Common myeloid progenitor, CD34-positive (primary cell): ENCODE measurements at regions not wholly inside any gene's neighbourhood (a gene's known extent, or its start where the extent isn't known, plus 50 kb on each side); places are given as distances from the start of the nearest gene placed in this dataset.

Experiments
- CTCF ChIA-PET: fragments of 350-600 bp; sonication (Branson Sonifier 250); formaldehyde crosslinking; loops from one replicate; lab custom pipeline; 2021; ENCODE audit warnings: antibody characterized with exemption; lab: Charles Lee
- POLR2A ChIA-PET: fragments of 350-600 bp; sonication (Branson Sonifier 250); formaldehyde crosslinking; loops from one replicate; lab custom pipeline; 2021; ENCODE audit warnings: antibody characterized with exemption; lab: Charles Lee
- DNase-seq, 3 donors: peaks; one replicate each; pipeline versions ENCODE4 v3.0.0 to v3.0.0-alpha.2; 2013
- H3K27ac ChIP-seq, 2 experiments: 1 replicate in 1 of 2; 2 replicates in 1 of 2; pipeline ENCODE4 v1.7.0; 2013; ENCODE audit warnings: inconsistent platforms in 2 of 2, low read length in 2 of 2, mild to moderate bottlenecking in 2 of 2, low read depth in 1 of 2, moderate library complexity in 1 of 2; ENCODE audit not compliant: severe bottlenecking in 2 of 2, insufficient read depth in 1 of 2, poor library complexity in 1 of 2
- H3K27me3 ChIP-seq, 5 experiments: replicated peaks in 2 of 5; 1 replicate in 3 of 5; 2 replicates in 2 of 5; pipeline versions ENCODE4 v1.6.1 to v1.7.0; 2013; ENCODE audit warnings: low read length in 4 of 5, mild to moderate bottlenecking in 2 of 5, moderate library complexity in 2 of 5, inconsistent platforms in 1 of 5; ENCODE audit not compliant: insufficient read depth in 5 of 5, control insufficient read depth in 4 of 5
- H3K36me3 ChIP-seq, 4 experiments: 1 replicate in 2 of 4; 2 replicates in 2 of 4; pipeline versions ENCODE4 v1.6.1 to v1.7.0; 2013; ENCODE audit warnings: low read length in 3 of 4, control low read depth in 1 of 4, mild to moderate bottlenecking in 1 of 4; ENCODE audit not compliant: control insufficient read depth in 4 of 4, insufficient read depth in 4 of 4
- H3K4me1 ChIP-seq, 4 experiments: 1 replicate in 3 of 4; 2 replicates in 1 of 4; pipeline versions ENCODE4 v1.6.1 to v1.7.1; 2013; ENCODE audit warnings: low read length in 3 of 4, mild to moderate bottlenecking in 3 of 4, control low read depth in 1 of 4, inconsistent platforms in 1 of 4, moderate library complexity in 1 of 4; ENCODE audit not compliant: control insufficient read depth in 4 of 4, insufficient read depth in 4 of 4; ENCODE audit errors: control extremely low read depth in 1 of 4
- H3K4me3 ChIP-seq, 7 experiments: 1 replicate in 4 of 7; 2 replicates in 3 of 7; pipeline versions ENCODE4 v1.5.1 to v1.7.0; 2013; ENCODE audit warnings: mild to moderate bottlenecking in 7 of 7, low read length in 6 of 7, moderate library complexity in 6 of 7, inconsistent platforms in 2 of 7, low read depth in 2 of 7, control low read depth in 1 of 7; ENCODE audit not compliant: insufficient read depth in 4 of 7, control insufficient read depth in 1 of 7; ENCODE audit errors: extremely low read depth in 1 of 7
- H3K9me3 ChIP-seq, 5 experiments: 1 replicate in 4 of 5; 2 replicates in 1 of 5; pipeline versions ENCODE4 v1.6.1 to v1.7.1; 2013; ENCODE audit warnings: low read length in 4 of 5, mild to moderate bottlenecking in 2 of 5, inconsistent platforms in 1 of 5, low read depth in 1 of 5, moderate library complexity in 1 of 5; ENCODE audit not compliant: control insufficient read depth in 4 of 5, insufficient read depth in 2 of 5; ENCODE audit errors: control extremely low read depth in 1 of 5
- WGBS: methylation state at CpG from one replicate; pipeline ENCODE4 v1.1.5; 2013; ENCODE audit not compliant: insufficient coverage; 5-methylcytosine and 5-hydroxymethylcytosine counted together

GRCh38 chr21:17727361-17727760 is 91.8 kb downstream of the C21orf91 start:
- ChIA-PET CTCF (no interaction called here), POLR2A (no interaction called here)
- Histone ChIP-seq H3K4me1 (peaks cover 0 to 3% (median under 1%) of the 10 kb centered on the region in 4 experiments), H3K36me3 (no peaks in the 10 kb centered on the region), H3K9me3 (no peaks in the 10 kb centered on the region), H3K27ac (no peak overlapping the region), H3K27me3 (no peaks in the 10 kb centered on the region), H3K4me3 (no peak overlapping the region)
- no peak for DNase-seq
- WGBS: 74% methylated on average over 5 of the region's 6 CpGs

DNA sequence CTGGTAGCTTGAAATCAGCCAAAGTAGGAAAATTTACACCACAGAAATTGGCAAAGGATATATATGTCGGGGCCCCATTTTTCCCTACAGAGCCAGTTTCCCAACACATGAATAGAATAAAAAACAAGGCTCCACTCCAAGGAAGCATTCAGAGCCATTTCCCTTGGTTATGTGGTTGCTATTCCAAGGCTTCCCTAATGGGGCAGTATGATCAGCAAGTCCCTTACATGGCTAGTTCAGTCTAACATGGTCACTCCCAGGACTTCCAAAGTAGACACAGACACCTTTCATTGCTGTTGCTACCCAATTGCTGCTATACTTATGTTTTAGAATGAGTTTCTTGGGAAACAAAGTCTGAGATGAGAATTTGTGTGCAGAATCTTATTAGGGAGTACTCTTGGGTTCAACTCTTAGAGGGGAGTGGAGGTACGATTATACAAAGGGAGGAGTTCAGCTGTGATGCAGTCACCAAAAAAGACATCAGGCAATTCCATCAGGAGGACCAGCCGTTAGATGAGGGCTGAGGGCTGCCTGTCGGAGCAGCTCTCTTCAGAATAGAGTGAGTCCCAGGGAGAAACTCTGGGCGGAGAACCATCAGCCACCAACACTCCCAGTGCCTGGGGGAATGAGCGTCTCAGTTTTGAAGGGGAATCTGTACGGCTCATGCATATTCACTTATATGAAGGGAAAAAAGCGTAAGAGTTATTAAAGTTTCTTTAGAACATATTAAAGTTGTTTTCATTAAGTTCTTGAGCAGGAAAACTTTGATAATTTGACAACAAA is 92.9 kb downstream of the C21orf91 start:
- no peak for DNase-seq
- Histone ChIP-seq H3K36me3 (no peaks in the 10 kb centered on the region), H3K9me3 (no peaks in the 10 kb centered on the region), H3K27me3 (no peaks in the 10 kb centered on the region), H3K27ac (no peak overlapping the region), H3K4me3 (no peak overlapping the region), H3K4me1 (peaks cover 0 to 3% (median under 1%) of the 10 kb centered on the region in 4 experiments)
- ChIA-PET POLR2A (no interaction called here), CTCF (no interaction called here)
- WGBS: 91% methylated on average over 5 of the region's 8 CpGs

GRCh38 chr21:17725339-17725738 is 93.8 kb downstream of the C21orf91 start:
- ChIA-PET POLR2A (no interaction called here), CTCF (no interaction called here)
- WGBS: 89% methylated on average over 3 of the region's 3 CpGs
- Histone ChIP-seq H3K9me3 (no peaks in the 10 kb centered on the region), H3K36me3 (no peaks in the 10 kb centered on the region), H3K4me3 (no peak overlapping the region), H3K27ac (no peak overlapping the region), H3K27me3 (no peaks in the 10 kb centered on the region), H3K4me1 (no peaks in the 10 kb centered on the region)
- DNase-seq: no peak

GRCh38 chr21:17712887-17713286 is 100.2 kb upstream of the BTG3 start:
- no peaks in the 10 kb centered on the region for H3K4me1 ChIP-seq
- WGBS: no CpG with 5 or more reads among the region's 2 CpGs
- POLR2A ChIA-PET: no interaction called here
- H3K36me3 ChIP-seq: no peaks in the 10 kb centered on the region
- H3K4me3 ChIP-seq: no peak overlapping the region
- H3K9me3 ChIP-seq: peaks cover 0 to 2% (median 0%) of the 10 kb centered on the region in 5 experiments
- CTCF ChIA-PET: no interaction called here
- H3K27ac ChIP-seq: no peak overlapping the region
- no peak for DNase-seq
- no peaks in the 10 kb centered on the region for H3K27me3 ChIP-seq

DNA sequence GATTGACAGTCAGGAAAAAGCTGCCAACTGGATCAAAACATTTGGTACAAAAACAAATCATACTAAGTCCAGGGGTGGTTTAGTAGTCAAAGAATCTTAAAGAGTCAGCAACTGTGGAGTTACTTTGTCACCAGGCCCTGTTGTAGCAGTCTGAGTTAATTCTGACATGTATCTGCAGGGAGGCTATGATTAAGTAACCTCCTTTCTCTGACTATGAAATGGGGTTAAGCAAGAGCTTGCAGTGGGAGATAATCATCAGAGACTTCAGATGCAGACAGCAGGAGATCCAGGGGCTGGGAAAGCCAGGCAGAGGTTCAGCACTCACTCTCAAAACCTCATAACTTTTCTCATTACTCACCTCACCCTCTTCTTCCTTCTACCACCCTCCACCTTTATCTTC is 99.2 kb upstream of the BTG3 start:
- POLR2A ChIA-PET: no interaction called here
- Histone ChIP-seq H3K4me3 (no peak overlapping the region), H3K27me3 (no peaks in the 10 kb centered on the region), H3K9me3 (peaks cover 0 to 2% (median 0%) of the 10 kb centered on the region in 5 experiments), H3K27ac (no peak overlapping the region), H3K4me1 (no peaks in the 10 kb centered on the region), H3K36me3 (no peaks in the 10 kb centered on the region)
- CTCF ChIA-PET: interaction anchor here (1.1 kb wide), 1 partner anchor 33 kb away, joined by 3 read pairs; no protein-coding TSS in a partner anchor
- DNase-seq: no peak

- DNase-seq: no peak
- ChIA-PET POLR2A (no interaction called here), CTCF (no interaction called here)
- H3K27me3 ChIP-seq: no peaks in the 10 kb centered on the region
- H3K36me3 ChIP-seq: no peaks in the 10 kb centered on the region
- H3K27ac ChIP-seq: no peak overlapping the region
- no peak overlapping the region for H3K4me3 ChIP-seq
- peaks cover 0 to 5% (median 2%) of the 10 kb centered on the region in 5 experiments for H3K9me3 ChIP-seq
- no peaks in the 10 kb centered on the region for H3K4me1 ChIP-seq
Observed at GRCh38 chr21:17709266-17709611, 96.5 kb upstream of the BTG3 start.

DNA sequence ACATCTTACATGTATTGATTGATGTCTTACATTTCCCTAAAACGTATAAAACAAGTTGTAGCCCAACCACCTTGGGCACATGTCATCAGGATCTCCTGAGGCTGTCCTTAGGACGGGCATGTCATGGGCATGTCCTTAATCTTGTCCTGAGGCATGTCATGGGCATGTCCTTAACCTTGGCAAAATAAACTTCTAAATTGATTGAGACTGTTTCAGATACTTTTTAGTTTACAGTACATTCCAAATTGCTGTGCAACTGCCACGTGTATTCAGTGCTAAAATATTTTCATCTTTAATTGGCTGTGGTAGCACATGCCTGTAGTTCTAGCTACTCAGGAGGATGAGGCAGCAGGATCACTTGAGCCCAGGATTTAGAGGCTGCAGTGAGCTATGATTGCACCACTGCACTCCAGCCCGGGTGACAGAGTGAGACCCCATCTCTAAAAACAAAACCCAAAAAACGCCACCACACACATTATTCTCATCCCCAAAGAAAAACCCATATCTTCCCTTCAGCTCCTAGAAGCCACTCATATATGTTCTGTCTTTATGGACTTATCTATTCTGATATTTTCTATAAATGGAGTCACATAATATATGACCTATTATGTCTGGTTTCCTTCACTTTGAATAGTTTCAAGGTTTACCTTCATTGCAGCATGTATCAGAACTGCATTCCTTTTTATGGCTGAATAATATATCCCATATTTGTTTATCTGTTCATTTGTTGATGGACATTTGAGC is 96.0 kb upstream of the BTG3 start:
- H3K9me3 ChIP-seq: peaks cover 0 to 5% (median 2%) of the 10 kb centered on the region in 5 experiments
- no peaks in the 10 kb centered on the region for H3K27me3 ChIP-seq
- no peaks in the 10 kb centered on the region for H3K36me3 ChIP-seq
- H3K4me3 ChIP-seq: no peak overlapping the region
- H3K4me1 ChIP-seq: no peaks in the 10 kb centered on the region
- DNase-seq: no peak
- ChIA-PET POLR2A (no interaction called here), CTCF (no interaction called here)
- 96% methylated on average over 3 of the region's 5 CpGs for WGBS
- no peak overlapping the region for H3K27ac ChIP-seq
